ENCODE measurements at regions not wholly inside any gene's neighbourhood (a gene's known extent, or its start where the extent isn't known, plus 50 kb on each side); places are given as distances from the start of the nearest gene placed in this dataset.
"Not testable (repeated sequence)": the region's sequence is repeated elsewhere in the genome, so short reads cannot be mapped to it uniquely, and the experiment has no call there.

- not testable (repeated sequence) for DNase-seq (ENCODE audit: low spot score)
Observed at GRCh38 chr9:41075671-41076070, 52.8 kb downstream of the FOXD4L6 start.

GRCh38 chr9:41074356-41074942 is 54.0 kb downstream of the FOXD4L6 start:
- peak; percentile 14 for DNase-seq (ENCODE audit: low spot score)

- not testable (repeated sequence) for DNase-seq (ENCODE audit: low spot score)
Observed at GRCh38 chr9:41073471-41074243, 54.8 kb downstream of the FOXD4L6 start.

- DNase-seq (ENCODE audit: low spot score): not testable (repeated sequence)
Observed at GRCh38 chr9:41064125-41064795, 64.2 kb downstream of the FOXD4L6 start.

GRCh38 chr9:41063243-41063642 is 65.2 kb downstream of the FOXD4L6 start:
- not testable (repeated sequence) for DNase-seq (ENCODE audit: low spot score)

- not testable (repeated sequence) for DNase-seq (ENCODE audit: low spot score)
Observed at GRCh38 chr9:41059603-41060002, 68.9 kb downstream of the FOXD4L6 start.

- DNase-seq (ENCODE audit: low spot score): not testable (repeated sequence)
Observed at GRCh38 chr9:41053666-41054363, 74.7 kb downstream of the FOXD4L6 start.

- not testable (repeated sequence) for DNase-seq (ENCODE audit: low spot score)
Observed at GRCh38 chr9:41048672-41049071, 79.8 kb downstream of the FOXD4L6 start.

- DNase-seq (ENCODE audit: low spot score): not testable (repeated sequence)
Observed at GRCh38 chr9:41047792-41048191, 80.7 kb downstream of the FOXD4L6 start.

- not testable (repeated sequence) for DNase-seq (ENCODE audit: low spot score)
Observed at GRCh38 chr9:41044930-41045329, 83.6 kb downstream of the FOXD4L6 start.

GRCh38 chr9:41043433-41043832 is 85.0 kb downstream of the FOXD4L6 start:
- not testable (repeated sequence) for DNase-seq (ENCODE audit: low spot score)

- DNase-seq (ENCODE audit: low spot score): not testable (repeated sequence)
Observed at GRCh38 chr9:41042111-41042510, 86.4 kb downstream of the FOXD4L6 start.

GRCh38 chr9:41040705-41041342 is 87.7 kb downstream of the FOXD4L6 start:
- not testable (repeated sequence) for DNase-seq (ENCODE audit: low spot score)

GRCh38 chr9:41035276-41035675 is 93.2 kb downstream of the FOXD4L6 start:
- not testable (repeated sequence) for DNase-seq (ENCODE audit: low spot score)

GRCh38 chr9:41034699-41035197 is 93.7 kb downstream of the FOXD4L6 start:
- not testable (repeated sequence) for DNase-seq (ENCODE audit: low spot score)

GRCh38 chr9:41033877-41034276 is 94.6 kb downstream of the FOXD4L6 start:
- DNase-seq (ENCODE audit: low spot score): not testable (repeated sequence)

- DNase-seq (ENCODE audit: low spot score): not testable (repeated sequence)
Observed at GRCh38 chr9:41033360-41033759, 95.1 kb downstream of the FOXD4L6 start.

GRCh38 chr9:41026912-41027676 is 101.4 kb downstream of the FOXD4L6 start:
- not testable (repeated sequence) for DNase-seq (ENCODE audit: low spot score)

GRCh38 chr9:41022365-41022764 is 106.1 kb downstream of the FOXD4L6 start:
- not testable (repeated sequence) for DNase-seq (ENCODE audit: low spot score)

- not testable (repeated sequence) for DNase-seq (ENCODE audit: low spot score)
Observed at GRCh38 chr9:41019858-41020562, 108.5 kb downstream of the FOXD4L6 start.
